Testis (tissue), 2 donors: ENCODE measurements at regions not wholly inside any gene's neighbourhood (a gene's known extent, or its start where the extent isn't known, plus 50 kb on each side); places are given as distances from the start of the nearest gene placed in this dataset.

ENCODE experiments used
- DNase-seq: peaks from one replicate; pipeline ENCODE4 v3.0.0-alpha.2; 2019
- H3K27ac ChIP-seq, 2 donors: fragments of 200-600 bp; sonication (generic); one replicate each; pipeline ENCODE4 v1.5.1; 2019
- H3K27me3 ChIP-seq: fragments of 200-600 bp; sonication (generic); one replicate; pipeline ENCODE4 v1.5.1; 2019
- H3K36me3 ChIP-seq: fragments of 200-600 bp; sonication (generic); one replicate; pipeline ENCODE4 v1.5.1; 2017; ENCODE audit warnings: low read depth; ENCODE audit errors: missing control alignments
- H3K4me1 ChIP-seq: fragments of 200-600 bp; sonication (generic); one replicate; pipeline ENCODE4 v1.5.1; 2019
- H3K4me3 ChIP-seq, 2 donors: fragments of 200-600 bp; sonication (generic); one replicate each; pipeline ENCODE4 v1.5.1; 2017 to 2019
- H3K9me3 ChIP-seq: fragments of 200-600 bp; sonication (generic); one replicate; pipeline ENCODE4 v1.5.1; 2017
- POLR2A ChIP-seq: fragments of 450-650 bp; IDR thresholded peaks from one replicate; pipeline ENCODE4 v1.6.1; 2017; ENCODE audit warnings: antibody characterized with exemption, mild to moderate bottlenecking, moderate library complexity
- WGBS, 2 donors: methylation state at CpG; one replicate each; pipeline ENCODE4 v1.1.5; 2018; 5-methylcytosine and 5-hydroxymethylcytosine counted together
- intact Hi-C: fragments of 100-400 bp; cut with DNase I; formaldehyde crosslinking; loops from one replicate; pipeline ENCODE4 v1.15.1; 2023; ENCODE audit warnings: low total_unique reads
- TF ChIP-seq, protein P1 (sequence below), 3 experiments: fragments of 450-650 bp in 2 of 3; fragments of 200-600 bp in 1 of 3; sonication (generic) in 1 of 3; IDR thresholded peaks; one replicate each; pipeline ENCODE4 v1.5.1; 2016 to 2019; ENCODE audit warnings: antibody characterized with exemption in 3 of 3, mild to moderate bottlenecking in 2 of 3, moderate library complexity in 1 of 3

DNA sequence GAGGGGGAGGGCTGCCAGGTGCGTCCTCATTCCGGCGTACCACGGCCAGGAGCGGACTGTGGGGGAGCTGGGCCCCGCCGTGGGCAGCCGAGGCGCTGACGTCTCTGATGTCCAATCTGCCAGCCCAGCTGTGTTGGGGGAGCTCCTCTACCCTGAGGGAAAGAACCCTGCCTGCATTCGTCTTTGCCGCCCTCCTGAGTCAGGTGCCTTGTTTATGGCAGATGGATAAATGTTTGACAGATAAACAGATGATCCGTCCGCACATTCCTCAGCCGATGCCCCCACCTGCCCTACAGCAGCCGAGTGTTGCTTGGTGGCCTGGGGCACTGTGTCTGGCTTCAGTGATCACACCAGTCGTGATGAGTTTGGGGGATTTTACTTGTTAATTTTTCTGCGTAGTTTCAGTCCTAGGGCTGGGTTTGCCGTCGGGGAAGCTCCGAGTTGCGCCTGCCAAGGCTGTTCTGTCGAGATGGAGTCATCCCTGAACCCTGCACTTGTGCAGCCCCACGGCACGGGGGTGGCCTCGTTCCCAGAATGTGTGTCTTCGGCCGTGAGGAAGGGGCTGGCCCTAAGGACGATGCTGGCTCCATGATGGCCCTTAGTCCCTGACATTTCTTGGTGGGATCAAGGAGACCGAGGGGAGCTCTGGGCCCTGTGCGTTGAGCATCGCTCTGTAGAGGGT lies 1083.9 kb downstream of the BRD1 start:
- DNase-seq = peak; percentile 8
- intact Hi-C loops = no loop called here
- Histone ChIP-seq H3K36me3 (no peaks in the 10 kb centered on the region), H3K4me1 (no peaks in the 10 kb centered on the region), H3K4me3 (no peak overlapping the region), H3K27me3 (no peaks in the 10 kb centered on the region), H3K9me3 (no peaks in the 10 kb centered on the region), H3K27ac (no peak overlapping the region)
- no peak for TF ChIP-seq POLR2A
- TF ChIP-seq, protein P1, sequence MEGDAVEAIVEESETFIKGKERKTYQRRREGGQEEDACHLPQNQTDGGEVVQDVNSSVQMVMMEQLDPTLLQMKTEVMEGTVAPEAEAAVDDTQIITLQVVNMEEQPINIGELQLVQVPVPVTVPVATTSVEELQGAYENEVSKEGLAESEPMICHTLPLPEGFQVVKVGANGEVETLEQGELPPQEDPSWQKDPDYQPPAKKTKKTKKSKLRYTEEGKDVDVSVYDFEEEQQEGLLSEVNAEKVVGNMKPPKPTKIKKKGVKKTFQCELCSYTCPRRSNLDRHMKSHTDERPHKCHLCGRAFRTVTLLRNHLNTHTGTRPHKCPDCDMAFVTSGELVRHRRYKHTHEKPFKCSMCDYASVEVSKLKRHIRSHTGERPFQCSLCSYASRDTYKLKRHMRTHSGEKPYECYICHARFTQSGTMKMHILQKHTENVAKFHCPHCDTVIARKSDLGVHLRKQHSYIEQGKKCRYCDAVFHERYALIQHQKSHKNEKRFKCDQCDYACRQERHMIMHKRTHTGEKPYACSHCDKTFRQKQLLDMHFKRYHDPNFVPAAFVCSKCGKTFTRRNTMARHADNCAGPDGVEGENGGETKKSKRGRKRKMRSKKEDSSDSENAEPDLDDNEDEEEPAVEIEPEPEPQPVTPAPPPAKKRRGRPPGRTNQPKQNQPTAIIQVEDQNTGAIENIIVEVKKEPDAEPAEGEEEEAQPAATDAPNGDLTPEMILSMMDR (IDR thresholded peaks at IDR 0.05) = no peak
- WGBS, 2 donors = 84 to 86% methylated on average over 11 to 32 of the region's 32 CpGs

DNA sequence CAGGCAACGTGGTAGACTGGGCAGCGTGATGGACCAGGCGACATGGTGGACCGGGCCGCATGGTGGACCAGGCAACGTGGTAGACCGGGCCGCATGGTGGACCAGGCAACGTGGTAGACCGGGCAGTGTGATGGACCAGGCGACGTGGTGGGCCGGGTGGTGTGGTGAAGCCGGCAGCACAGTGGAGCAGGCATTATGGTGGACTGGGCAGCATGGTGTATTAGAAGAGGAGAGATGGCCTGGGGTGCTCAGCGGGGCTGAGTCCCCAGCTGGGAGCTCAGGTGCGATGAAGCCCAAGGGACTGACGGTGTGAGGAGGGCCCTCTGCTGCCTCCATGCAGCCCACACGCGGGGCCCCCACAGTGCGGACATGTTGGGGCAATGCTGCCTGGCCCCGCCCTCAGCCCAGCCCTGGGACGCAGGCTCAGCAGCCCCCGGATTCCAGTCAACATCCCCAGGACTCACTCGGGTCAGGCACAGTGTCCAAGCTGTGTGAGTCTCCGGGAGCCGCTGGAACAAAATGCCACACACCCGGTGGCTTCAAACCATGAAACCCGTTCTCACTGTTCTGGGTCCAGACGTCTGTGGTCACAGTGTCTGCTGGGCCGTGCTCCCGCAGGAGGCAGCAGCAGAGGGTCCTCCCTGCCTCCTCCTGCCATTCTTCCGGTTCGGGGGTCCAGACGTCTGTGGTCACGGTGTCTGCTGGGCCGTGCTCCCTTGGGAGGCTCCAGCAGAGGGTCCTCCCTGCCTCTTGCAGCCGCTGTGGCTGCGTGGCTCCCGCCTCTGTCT lies 1084.9 kb downstream of the BRD1 start:
- Histone ChIP-seq H3K36me3 (no peaks in the 10 kb centered on the region), H3K27me3 (no peaks in the 10 kb centered on the region), H3K27ac (no peak overlapping the region), H3K4me3 (no peak overlapping the region), H3K9me3 (no peaks in the 10 kb centered on the region), H3K4me1 (no peaks in the 10 kb centered on the region)
- 91 to 93% methylated on average over 29 to 38 of the region's 39 CpGs for WGBS, 2 donors
- intact Hi-C loops = no loop called here
- no peak for TF ChIP-seq POLR2A
- TF ChIP-seq, protein P1 (IDR thresholded peaks at IDR 0.05) = no peak
- no peak for DNase-seq

DNA sequence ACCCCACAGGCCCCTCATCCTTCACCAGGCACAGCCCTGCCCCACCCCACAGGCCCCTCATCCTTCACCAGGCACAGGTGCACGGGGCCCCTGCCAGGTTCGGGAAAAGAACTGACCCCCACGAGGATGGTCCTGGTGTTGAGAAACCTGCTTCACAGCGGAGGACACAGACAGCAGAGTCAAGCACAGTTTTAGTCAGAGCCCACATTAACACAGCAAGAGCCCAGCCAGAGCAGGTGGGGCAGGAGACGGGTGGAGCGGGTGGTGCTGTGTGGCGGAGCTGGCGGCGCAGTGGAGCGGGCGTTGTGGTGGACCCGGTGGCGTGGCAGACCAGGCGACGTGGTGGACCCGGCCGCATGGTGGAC lies 1085.5 kb downstream of the BRD1 start:
- no peaks in the 10 kb centered on the region for H3K9me3 ChIP-seq
- TF ChIP-seq, protein P1 (IDR thresholded peaks at IDR 0.05) = no peak
- no peak for TF ChIP-seq POLR2A
- intact Hi-C loops = no loop called here
- H3K4me3 ChIP-seq = no peak overlapping the region
- no peak for DNase-seq
- no peaks in the 10 kb centered on the region for H3K36me3 ChIP-seq
- no peak overlapping the region for H3K27ac ChIP-seq
- no peaks in the 10 kb centered on the region for H3K4me1 ChIP-seq
- H3K27me3 ChIP-seq = no peaks in the 10 kb centered on the region
- whole genome bisulfite sequencing, 2 donors = 96 to 98% methylated on average over 7 to 17 of the region's 17 CpGs

DNA sequence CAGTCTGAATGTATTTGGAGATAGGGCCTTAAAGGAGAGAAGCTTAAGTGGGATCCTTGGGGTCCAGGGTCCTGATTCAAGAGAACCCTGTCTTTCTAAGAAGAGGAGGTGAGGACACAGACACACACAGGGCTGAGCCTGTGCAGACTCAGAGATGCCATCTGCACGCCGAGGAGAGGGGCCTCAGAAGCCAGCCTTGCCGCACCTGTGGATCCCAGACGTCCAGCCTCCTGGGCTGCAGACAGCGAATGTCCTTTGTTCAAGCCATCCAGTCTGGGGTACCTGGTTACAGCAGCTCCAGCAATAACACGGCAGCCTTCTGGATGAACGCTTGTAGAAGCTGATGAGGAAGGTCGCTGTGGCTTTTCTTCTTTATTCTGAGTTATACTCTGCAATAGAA lies 1086.1 kb downstream of the BRD1 start:
- H3K4me1 ChIP-seq = no peaks in the 10 kb centered on the region
- TF ChIP-seq, protein P1 (IDR thresholded peaks at IDR 0.05) = no peak
- WGBS, 2 donors = 91 to 94% methylated on average over 8 of the region's 8 CpGs
- H3K4me3 ChIP-seq = no peak overlapping the region
- no peak for DNase-seq
- intact Hi-C loops = no loop called here
- H3K27me3 ChIP-seq = no peaks in the 10 kb centered on the region
- no peaks in the 10 kb centered on the region for H3K9me3 ChIP-seq
- H3K27ac ChIP-seq = no peak overlapping the region
- H3K36me3 ChIP-seq = no peaks in the 10 kb centered on the region
